ENCODE measurements at regions not wholly inside any gene's neighbourhood (a gene's known extent, or its start where the extent isn't known, plus 50 kb on each side); places are given as distances from the start of the nearest gene placed in this dataset.

GRCh38 chr1:187237542-187237941 is 408.8 kb downstream of the PLA2G4A start:
- no peak for DNase-seq

GRCh38 chr1:187241971-187242370 is 413.2 kb downstream of the PLA2G4A start:
- no peak for DNase-seq

- no peak for DNase-seq
Measured at GRCh38 chr1:187244623-187245022, 415.9 kb downstream of the PLA2G4A start.

GRCh38 chr1:187245201-187245600 is 416.5 kb downstream of the PLA2G4A start:
- DNase-seq: no peak

- no peak for DNase-seq
Measured at GRCh38 chr1:187249196-187249595, 420.4 kb downstream of the PLA2G4A start.

- no peak for DNase-seq
Measured at GRCh38 chr1:187252923-187253322, 424.2 kb downstream of the PLA2G4A start.

GRCh38 chr1:187257476-187257875 is 428.7 kb downstream of the PLA2G4A start:
- no peak for DNase-seq

GRCh38 chr1:187261637-187262036 is 432.9 kb downstream of the PLA2G4A start:
- DNase-seq: no peak

GRCh38 chr1:187262731-187263130 is 434.0 kb downstream of the PLA2G4A start:
- DNase-seq: no peak

- DNase-seq: no peak
Measured at GRCh38 chr1:187264995-187265602, 436.4 kb downstream of the PLA2G4A start.

GRCh38 chr1:187266051-187266450 is 437.3 kb downstream of the PLA2G4A start:
- no peak for DNase-seq

GRCh38 chr1:187267827-187268226 is 439.1 kb downstream of the PLA2G4A start:
- DNase-seq: no peak

- no peak for DNase-seq
Measured at GRCh38 chr1:187270256-187270655, 441.5 kb downstream of the PLA2G4A start.

GRCh38 chr1:187275346-187275745 is 446.6 kb downstream of the PLA2G4A start:
- no peak for DNase-seq

- DNase-seq: no peak
Measured at GRCh38 chr1:187275985-187276575, 447.3 kb downstream of the PLA2G4A start.

GRCh38 chr1:187276677-187277076 is 447.9 kb downstream of the PLA2G4A start:
- no peak for DNase-seq

- no peak for DNase-seq
Measured at GRCh38 chr1:187280031-187280430, 451.3 kb downstream of the PLA2G4A start.

- DNase-seq: no peak
Measured at GRCh38 chr1:187281085-187281484, 452.3 kb downstream of the PLA2G4A start.

GRCh38 chr1:187283984-187284383 is 455.2 kb downstream of the PLA2G4A start:
- no peak for DNase-seq

- DNase-seq: no peak
Measured at GRCh38 chr1:187294421-187295201, 465.9 kb downstream of the PLA2G4A start.

- DNase-seq: no peak
Measured at GRCh38 chr1:187300081-187300480, 471.3 kb downstream of the PLA2G4A start.

- no peak for DNase-seq
Measured at GRCh38 chr1:187306710-187307415, 478.1 kb downstream of the PLA2G4A start.

GRCh38 chr1:187310038-187310631 is 481.4 kb downstream of the PLA2G4A start:
- no peak for DNase-seq

All from activated CD4-positive, CD25-positive, alpha-beta regulatory T cell treated with anti-CD3 and anti-CD28 coated beads, Interleukin-2, amount 50 U/mL, for 72 hours (primary cell).